ENCODE measurements at regions not wholly inside any gene's neighbourhood (a gene's known extent, or its start where the extent isn't known, plus 50 kb on each side); places are given as distances from the start of the nearest gene placed in this dataset.

- TF ChIP-seq CTCF (IDR thresholded peaks at IDR 0.05), result no peak
These were observed 120.9 kb upstream of the SMURF2 start for GRCh38 chr17:64783031-64783461.

GRCh38 chr17:64781810-64782555 lies 119.9 kb upstream of the SMURF2 start:
- no peak for TF ChIP-seq CTCF (IDR thresholded peaks at IDR 0.05)

- no peak for TF ChIP-seq CTCF (IDR thresholded peaks at IDR 0.05)
These were observed 119.1 kb upstream of the SMURF2 start for GRCh38 chr17:64781014-64781756.

- TF ChIP-seq CTCF (IDR thresholded peaks at IDR 0.05), result no peak
These were observed 118.2 kb upstream of the SMURF2 start for GRCh38 chr17:64780096-64781013.

GRCh38 chr17:64779376-64780095 lies 117.4 kb upstream of the SMURF2 start:
- TF ChIP-seq CTCF (IDR thresholded peaks at IDR 0.05), result no peak

GRCh38 chr17:64778240-64779097 lies 116.4 kb upstream of the SMURF2 start:
- TF ChIP-seq CTCF (IDR thresholded peaks at IDR 0.05), result no peak

Data from LNCAP (cell line).